Activated naive CD4-positive, alpha-beta T cell (primary cell): ENCODE measurements at regions not wholly inside any gene's neighbourhood (a gene's known extent, or its start where the extent isn't known, plus 50 kb on each side); places are given as distances from the start of the nearest gene placed in this dataset.
"Not testable (repeated sequence)": the region's sequence is repeated elsewhere in the genome, so short reads cannot be mapped to it uniquely, and the experiment has no call there.

ENCODE experiments used
- DNase-seq, 4 experiments: peaks; one replicate each; lab custom pipeline; 2025; lab: John Stamatoyannopoulos, UW

DNA sequence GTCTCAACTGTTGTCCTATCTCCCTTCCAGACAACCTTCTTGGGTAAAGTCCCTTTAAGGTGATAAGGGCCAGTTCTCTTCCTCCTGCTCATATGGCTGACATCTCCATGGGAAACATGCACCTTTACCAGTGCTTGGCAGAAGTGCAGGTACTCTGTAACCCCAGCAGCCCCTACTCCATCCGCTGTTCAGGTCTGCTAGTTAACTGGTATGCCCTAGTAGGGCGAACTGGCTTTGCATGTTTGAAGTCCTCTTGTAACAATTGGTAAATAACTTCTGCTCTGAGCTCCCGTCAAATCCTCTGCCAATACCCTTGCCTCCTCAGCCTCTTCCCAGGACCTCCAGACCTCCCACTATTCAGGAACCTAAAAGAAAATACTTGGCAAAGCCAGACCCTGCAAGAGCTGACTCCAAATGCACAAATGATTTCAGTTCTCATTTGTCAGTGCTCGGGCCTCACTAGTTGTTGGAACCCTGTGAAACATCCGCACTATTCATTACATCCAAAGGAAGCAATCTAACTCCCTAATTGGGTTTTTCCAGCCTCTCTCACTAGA, 703.7 kb downstream of the MAFB start:
- no peak for DNase-seq

DNA sequence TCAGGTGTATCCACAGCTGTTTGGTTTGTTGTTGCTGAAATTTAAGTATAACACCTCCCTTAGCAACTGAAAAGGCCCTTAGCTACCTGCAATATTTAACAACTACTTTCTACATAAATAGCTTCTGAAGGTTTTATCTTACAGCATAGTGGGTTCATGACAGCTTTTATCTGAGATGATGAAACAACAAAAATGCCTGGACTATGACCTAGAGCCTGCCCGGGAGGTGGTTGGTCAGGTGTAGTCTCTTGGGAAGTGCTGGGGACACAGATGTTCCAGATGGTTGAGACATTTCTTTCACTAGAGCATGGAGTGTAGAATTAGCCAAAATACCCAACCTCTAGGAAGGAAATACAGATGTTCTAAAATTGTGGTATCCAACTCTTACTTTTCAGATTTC, 705.4 kb downstream of the MAFB start:
- DNase-seq: no peak

DNA sequence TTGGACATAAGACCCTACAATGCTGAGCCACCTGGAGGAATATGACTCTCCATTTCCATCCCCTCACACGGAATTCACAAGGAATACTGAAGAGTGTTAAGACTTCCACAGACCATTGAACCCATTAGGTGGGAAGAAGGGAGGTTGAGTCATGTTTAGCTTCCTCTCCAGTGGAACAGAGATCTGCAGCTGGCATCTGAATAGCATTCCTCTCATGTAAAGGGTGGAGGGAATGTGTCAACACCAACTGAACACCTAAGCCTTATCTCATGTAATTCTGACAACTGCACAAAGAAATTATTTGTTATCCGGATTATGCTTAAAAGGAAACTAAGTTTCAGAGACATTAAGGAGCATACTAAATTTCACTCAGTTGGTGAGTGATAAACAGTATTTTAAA, 705.9 kb downstream of the MAFB start:
- no peak for DNase-seq

DNA sequence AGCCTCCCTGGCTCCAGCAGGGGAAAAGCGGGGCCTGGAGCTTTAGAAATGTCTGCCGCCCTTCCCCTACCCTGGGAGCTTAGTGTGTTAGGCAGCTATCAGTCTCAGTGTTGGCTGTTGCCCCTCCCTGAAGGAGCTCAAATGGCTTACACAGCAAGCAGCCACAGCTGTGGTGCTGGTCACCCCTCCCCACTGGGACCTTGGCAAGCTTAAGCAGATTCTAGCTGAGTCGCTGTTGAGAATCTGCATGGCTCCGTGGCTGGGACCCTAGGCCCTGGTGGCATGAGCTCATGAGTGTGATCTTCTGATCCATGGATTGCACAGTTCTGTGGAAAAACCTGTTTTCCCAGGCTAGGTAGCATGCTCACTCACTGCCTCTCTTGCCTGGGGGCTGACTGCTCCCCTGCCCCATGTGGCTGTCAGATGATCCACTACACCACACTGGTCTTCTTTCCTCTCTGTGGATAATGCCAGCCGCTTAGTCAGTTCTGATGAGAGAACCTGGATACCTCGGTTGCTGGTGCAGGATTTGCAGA, 714.0 kb downstream of the MAFB start:
- no peak for DNase-seq

DNA sequence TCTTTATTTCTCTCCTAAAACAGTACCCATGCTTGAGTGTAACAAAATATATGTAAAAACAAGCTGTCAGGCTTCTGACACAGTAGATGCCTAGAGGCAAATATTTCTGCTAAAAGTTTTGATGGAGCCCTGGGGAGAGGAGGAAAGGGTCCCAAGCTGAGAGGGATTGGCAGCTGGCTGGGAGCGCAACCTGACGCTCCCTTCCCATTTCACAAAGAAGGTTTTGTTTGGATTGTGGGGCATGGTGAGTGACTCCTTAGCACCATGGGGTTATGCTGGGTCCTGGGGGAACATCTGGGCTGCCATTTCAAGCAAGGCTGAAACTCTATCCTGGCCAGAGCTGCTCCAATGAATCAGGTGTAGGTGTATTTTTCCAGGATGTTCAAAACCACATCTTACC, 720.5 kb downstream of the MAFB start:
- DNase-seq: no peak

DNA sequence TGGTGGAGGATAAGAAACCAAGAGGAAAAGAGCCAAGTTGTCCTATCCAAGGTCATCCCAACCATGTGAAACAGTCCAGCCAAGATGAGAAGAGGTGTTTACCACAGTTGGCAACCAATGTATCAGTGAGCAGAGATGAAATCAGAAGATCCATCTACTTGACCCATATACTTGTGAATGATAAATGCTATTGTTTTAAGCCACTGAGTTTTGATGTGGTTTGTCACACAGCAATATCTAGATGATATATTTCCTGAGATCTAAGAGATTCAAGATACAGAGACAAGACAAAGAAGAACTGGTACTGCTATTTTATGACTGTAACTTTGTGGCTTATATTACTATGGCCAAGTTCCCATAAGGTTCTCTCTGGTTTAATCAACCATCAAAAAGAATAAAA, 721.2 kb downstream of the MAFB start:
- no peak for DNase-seq

DNA sequence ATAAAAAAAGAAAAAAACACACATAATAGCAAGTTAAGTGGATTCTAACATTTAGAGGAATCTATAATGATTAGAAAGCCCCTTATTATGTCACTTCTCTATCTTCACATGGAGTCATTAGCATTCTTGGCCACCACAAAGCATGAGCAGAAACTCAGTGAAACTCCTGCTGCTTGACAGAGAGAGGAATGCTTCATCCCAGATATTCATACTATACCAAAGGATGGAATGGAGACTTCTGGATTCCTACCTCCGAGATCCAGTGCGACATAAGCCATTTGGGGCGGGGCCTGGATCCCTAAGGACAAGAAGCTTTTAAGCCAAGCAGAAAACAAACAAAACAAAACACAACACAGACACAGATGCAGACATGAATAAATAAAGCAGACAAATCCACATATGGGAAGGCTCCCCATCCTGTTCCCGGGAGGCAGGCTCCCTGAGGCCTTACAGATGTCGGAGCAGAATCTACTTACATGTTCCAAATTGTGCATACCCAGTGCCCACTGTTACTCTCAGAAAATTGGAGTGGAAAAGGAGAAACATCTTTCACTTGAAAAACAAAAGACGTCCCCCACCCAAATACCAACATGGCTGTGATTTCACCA, 727.3 kb downstream of the MAFB start:
- DNase-seq: no peak

DNA sequence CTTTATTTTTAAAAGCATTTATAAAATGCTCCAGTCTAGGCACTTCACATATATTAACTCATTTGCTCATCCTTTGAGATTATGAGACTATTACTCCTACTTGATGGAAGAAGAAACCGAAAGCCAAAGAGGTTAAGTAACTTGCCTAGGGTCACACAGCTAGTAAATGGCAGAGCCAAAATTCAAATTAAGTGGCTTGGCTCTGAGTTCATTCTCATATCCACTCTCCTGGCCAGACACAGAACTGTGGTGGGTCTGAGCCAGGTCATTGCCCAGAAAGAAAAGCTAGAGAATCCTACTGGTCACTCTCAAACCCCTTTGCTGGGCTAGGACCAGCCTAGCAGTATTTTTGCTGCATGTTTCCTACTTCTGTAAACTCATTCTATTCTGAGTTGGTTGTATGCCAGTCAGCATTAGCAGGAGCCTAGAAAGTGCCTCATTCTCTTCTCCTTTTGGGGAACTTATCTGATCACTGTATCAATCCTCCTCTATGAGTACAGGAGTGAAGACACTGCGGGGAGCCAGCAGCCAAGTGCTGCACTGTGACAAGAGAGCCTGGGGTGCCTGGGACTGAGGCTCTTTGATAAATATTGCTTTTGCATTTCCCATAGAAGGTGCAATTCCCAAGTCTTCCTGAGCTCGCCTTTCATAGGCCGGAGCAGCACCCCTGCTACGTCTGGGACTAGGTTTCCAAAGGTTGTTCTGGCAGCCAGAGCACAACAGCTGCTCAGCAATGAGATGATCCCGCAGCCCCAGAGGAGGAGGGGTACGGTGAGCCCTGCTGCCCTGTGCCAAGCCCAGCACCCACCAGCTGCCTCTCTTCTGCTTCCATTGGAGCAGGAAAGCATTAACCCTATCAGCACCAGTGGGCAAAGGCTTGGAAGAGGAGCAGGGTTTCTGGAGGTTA, 728.3 kb downstream of the MAFB start:
- DNase-seq: no peak

DNA sequence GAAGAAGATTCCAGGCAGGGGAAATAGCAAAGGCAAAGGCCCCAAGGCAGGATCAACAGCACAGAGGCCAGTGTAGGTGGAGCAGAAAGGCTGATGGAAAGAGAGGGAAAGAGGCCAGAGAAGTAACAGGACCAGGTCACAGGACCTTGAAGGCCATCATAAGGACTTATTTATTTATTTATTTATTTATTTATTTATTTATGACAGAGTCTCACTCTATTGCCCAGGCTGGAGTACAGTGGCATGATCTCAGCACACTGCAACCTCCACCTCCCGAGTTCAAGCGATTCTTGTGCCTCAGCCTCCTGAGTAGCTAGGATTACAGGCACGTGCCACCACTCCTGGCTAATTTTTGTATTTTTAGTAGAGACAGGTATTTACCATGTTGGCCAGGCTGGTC, 731.1 kb downstream of the MAFB start:
- not testable (repeated sequence) for DNase-seq

DNA sequence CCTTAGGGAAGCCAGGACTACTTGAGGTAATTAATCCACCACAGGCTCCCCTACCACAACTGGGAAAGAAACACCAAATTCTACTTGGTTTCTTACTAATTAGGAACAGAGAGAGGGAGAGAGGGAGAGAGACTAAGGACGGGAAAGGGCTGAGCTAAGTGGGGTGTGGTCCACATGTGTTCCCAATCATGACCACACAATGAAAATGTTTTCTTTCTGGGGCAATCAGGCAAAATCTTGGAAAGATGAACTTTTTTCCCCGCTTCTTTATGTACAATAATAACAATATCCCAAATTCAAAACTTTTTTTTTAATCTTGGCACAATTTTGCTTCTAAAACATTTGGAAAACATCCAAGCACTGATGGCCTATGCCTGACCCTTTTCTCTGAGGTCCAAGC, 734.4 kb downstream of the MAFB start:
- no peak for DNase-seq

DNA sequence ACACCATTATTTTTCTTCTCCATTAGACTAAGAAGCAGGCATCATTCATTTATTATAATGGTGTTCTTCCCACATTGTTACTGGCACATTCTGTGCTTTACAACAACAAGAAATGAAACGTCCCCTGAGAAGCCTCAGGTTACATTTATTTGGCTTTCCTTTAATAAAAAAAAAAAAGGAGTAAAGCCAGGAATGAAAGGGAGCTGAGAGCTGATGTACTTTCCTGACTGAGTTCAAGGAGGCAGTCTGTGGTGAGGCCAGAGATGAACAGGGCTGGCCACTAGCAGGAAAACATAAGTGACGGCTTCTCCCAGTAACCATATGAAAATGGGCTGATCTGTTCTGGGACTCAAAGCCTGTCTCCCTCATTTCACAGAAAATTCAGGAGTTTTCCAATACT, 742.1 kb downstream of the MAFB start:
- DNase-seq: no peak

DNA sequence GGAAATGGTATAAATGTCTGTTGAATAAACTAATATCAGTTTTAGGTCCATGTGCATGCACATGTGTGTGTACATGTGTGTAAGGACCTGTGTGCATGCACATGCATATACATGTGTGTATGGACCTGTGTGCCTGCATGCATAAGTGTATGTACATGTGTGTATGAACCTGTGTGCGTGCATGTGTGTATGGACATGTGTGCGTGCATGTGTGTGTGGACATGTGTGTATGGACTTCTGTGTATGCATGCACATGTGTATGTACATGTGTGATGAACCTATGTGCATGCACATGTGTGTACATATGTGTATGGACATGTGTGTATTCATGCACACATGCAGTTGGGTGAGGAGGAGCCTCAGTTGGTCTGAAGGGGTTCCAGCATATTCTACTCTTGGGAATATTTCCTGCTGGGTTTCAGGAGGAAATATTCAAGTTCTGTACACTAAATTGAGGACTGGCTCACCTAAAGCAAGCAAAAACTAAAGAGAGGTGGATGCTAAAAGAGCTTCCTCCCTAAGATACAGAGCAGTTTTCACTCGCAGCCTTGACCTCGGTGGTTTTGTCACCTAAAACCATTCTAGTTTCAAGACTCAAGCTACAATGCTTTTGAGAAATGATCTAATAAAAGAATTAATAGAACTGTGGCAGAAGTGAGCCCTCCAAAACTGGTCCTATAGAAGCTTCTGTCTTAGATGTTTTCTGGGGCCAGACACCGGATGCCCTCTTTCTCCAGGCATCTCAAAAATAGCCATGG, 742.8 kb downstream of the MAFB start:
- DNase-seq: no peak

DNA sequence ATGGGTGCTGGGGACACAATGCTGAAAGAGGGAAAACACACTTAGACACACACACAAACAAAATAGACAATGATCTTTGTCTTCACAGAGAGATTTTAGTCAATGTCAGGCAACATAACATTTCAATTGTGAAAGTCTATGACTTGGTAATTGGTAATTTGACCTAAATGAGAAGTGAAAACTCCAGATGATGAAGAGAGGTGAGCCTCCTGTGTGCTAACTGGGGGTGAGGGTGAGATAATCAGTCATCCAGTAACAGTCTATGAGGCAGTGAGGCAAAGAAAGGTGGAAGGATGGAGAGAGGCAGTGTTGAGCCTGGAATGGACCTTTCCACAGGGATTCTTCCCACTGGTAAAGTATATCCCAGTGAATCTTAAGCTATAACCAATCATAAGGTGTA, 744.2 kb downstream of the MAFB start:
- DNase-seq: no peak

DNA sequence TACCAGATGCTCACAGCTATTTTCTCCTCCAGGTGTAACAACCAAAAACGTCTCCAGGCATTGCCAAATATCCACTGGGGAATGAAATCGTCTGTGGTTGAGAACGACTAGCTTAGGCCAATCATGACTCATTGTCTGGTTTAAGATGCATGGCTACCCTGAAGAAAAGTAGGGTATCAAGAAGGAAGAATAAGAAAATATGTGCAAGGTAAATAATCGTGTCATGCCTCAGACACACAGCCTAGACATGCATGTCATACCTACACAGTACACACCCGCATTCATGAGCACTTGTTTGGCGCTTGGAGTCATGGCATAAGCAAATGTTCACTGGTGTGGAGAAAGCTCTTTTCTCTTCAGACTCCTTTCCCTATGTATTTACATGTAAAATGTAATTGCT, 745.7 kb downstream of the MAFB start:
- DNase-seq: no peak

DNA sequence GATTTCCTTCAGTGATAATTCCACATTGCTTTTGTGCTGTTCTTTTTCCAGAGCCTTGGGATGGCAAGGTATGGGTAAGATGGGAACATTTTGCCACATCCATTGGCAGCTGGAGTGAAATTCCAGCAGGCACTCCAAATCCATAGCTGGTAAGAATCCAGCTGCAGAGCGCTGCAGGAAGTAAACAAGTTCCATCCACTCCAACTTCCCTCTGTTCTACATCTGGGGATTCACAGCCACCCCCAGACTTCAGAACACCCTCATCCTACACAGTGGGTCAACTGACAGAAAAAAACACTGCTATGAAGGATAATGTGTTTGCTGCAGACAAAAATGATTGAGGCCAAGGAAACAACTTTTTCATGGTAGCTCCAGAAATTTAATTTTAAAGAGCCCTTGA, 747.8 kb downstream of the MAFB start:
- no peak for DNase-seq

DNA sequence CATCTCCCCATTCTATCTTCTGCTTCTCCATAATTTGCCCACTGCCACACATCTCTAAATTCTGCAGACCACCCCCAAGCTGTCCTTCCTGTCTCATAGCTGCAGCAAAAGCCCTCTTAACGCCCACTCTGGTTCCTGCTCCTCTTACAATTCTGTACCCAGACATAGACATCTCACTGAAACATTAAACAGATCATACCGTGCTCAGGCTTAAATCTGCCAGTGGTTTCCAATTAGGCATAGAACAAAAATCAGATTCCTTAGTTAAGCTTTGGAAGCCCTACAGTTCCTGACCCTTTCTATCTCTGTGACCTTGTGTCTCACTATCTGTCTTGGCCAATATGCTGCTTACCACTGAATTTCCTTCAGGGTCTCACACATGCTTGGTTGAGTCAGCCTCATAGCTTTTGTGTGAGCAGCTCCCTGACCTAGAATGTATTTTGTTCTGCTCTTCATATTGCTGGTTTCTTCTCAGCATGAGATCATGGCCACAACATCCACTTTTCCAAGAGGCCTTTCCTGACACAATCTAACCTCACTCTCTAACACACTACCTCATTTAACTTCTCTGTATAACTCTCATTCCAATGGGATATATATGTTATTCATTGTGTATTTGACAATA, 749.7 kb downstream of the MAFB start:
- DNase-seq: no peak

DNA sequence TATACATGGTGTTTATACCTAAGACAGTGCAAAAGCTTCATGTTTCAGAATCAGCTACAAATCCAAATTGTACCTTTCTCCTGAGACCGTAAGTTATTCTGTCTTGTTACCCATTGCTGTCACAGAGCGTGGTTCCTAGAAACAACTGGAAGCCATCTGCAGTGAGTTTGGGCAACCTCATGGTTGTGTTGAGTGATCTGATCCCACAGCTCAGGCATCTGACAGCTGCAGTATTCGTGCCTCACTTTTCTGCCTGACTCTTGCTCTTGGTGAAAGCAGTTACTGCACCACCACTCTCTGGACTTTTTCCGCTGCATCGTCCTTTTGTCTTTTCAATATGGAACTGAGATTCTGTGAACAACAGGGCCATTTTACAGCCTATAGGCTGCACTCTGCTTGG, 752.6 kb downstream of the MAFB start:
- DNase-seq: no peak

DNA sequence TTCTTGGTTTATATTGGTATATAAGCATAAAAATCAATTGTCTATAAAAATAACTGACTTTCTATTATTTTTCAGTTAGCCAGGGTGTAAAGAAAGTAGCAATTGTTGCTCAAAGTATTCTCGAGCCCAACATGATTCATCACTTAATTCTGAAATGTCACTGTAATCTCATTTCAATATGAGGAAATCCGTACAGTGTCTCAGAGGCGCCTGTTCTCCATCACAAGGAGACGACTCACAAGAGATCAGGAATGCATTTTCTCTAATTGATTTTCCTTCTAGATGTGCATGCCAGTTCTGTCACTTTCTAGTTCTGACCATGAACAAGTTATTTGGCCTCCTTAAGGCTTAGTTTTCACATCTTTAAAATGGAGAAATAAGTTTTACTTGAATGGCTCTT, 753.1 kb downstream of the MAFB start:
- DNase-seq: no peak

DNA sequence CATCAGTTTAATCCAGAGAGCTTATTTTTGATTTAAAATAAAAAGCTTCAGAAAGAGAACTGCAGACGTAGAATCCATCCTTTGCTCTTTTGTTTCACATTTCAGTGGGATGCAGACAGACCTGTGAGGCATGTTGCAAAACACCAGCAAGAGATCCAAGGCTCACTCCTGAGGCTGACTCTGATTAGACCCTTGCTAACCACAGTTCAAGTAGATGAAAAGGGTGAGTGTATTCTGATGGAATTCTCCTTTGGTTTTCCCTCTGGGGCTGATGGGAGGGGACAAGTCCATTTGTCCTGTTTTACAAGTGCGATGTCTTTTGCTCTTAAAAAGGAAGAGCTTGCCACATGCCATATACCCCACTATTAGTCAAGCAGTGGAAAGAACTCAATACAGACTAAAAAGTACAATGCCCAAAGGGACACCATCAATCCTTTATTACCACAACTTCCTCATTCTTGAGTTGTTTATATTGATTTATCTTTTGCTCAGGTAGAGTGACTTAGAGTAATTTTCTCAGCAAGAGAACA, 772.7 kb downstream of the MAFB start:
- no peak for DNase-seq

DNA sequence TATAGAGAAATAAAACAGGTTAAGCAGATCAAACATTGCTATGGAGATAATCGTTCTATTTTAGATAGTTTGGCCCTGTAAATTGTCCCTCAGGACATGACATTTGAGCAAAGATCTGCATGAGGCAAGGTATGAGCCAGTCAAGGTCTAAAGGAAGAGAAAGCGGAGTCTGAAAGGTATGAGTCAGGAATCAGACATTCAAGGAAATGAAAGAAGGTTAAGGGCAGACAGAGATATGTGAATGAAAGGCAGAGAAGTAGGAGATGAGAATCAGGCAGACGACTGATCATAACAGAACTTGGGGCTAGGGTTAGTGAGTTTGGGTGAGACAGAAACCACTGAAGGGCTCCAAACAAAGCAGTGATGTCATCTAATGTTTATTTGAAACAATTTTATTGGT, 775.8 kb downstream of the MAFB start:
- no peak for DNase-seq

DNA sequence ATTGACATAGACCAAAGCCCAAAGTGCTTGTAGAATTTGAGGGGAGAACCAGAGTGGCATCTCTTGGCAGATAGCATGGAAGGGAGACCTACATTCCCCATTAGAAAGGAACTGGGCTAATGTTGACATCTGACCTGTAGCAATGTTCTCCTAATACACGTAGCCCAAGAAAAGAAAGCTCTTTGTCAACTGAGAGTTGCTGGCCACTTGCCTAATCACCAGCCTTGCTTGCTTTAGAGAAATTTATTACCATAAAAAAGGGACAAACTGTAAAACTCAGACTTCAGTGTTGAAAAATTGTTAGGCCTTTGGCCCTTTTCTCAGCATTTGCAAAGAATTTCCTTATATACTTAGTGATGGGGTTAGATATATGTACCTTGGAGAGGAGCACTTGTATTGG, 777.5 kb downstream of the MAFB start:
- DNase-seq: no peak

DNA sequence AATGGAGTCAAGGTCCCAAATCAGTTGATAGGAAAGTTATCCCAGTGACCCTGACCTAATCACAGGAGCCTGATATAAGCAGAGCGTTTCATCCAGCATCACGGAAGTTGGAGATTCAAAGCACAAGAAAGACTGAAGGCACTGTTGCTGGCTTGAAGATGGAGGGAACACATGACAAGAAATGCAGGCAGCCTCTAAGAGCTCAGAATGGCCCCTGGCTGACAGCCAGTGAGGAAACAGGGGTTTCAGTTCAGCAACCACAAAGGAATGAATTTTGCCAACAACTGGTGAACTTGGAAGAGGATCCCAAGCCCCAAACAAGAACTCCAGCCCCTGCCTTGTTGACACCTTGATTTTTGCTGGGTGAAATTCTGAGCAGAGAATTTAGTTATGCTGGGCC, 778.5 kb downstream of the MAFB start:
- no peak for DNase-seq
